UCSD-AML1 (cell line): ENCODE measurements at regions not wholly inside any gene's neighbourhood (a gene's known extent, or its start where the extent isn't known, plus 50 kb on each side); places are given as distances from the start of the nearest gene placed in this dataset.

Experiments used
- DNase-seq: peaks from one replicate; lab custom pipeline; 2025; ENCODE audit not compliant: unreplicated experiment; lab: John Stamatoyannopoulos, UW

GRCh38 chr5:68647743-68648142, 432.2 kb downstream of the PIK3R1 start:
- DNase-seq, result no peak

GRCh38 chr5:68648944-68649857, 433.6 kb downstream of the PIK3R1 start:
- DNase-seq, result no peak

- no peak for DNase-seq
These were observed 437.0 kb downstream of the PIK3R1 start for GRCh38 chr5:68652534-68652965.

- DNase-seq, result no peak
These were observed 437.9 kb downstream of the PIK3R1 start for GRCh38 chr5:68653471-68653870.

GRCh38 chr5:68657055-68657961, 436.5 kb upstream of the SLC30A5 start:
- DNase-seq, result no peak

- DNase-seq, result no peak
These were observed 434.9 kb upstream of the SLC30A5 start for GRCh38 chr5:68658810-68659372.

GRCh38 chr5:68659881-68660280, 433.9 kb upstream of the SLC30A5 start:
- DNase-seq, result no peak

- peak; percentile 21 for DNase-seq
These were observed 432.6 kb upstream of the SLC30A5 start for GRCh38 chr5:68661237-68661636.

GRCh38 chr5:68662804-68663307, 431.0 kb upstream of the SLC30A5 start:
- no peak for DNase-seq

- DNase-seq, result no peak
These were observed 423.8 kb upstream of the SLC30A5 start for GRCh38 chr5:68669864-68670575.

GRCh38 chr5:68673106-68673822, 420.6 kb upstream of the SLC30A5 start:
- DNase-seq, result no peak

- DNase-seq, result no peak
These were observed 420.0 kb upstream of the SLC30A5 start for GRCh38 chr5:68673823-68674180.

- no peak for DNase-seq
These were observed 414.8 kb upstream of the SLC30A5 start for GRCh38 chr5:68679041-68679440.

- no peak for DNase-seq
These were observed 413.4 kb upstream of the SLC30A5 start for GRCh38 chr5:68680366-68680765.

- DNase-seq, result no peak
These were observed 411.9 kb upstream of the SLC30A5 start for GRCh38 chr5:68681929-68682328.

GRCh38 chr5:68682400-68683160, 411.2 kb upstream of the SLC30A5 start:
- DNase-seq, result no peak

GRCh38 chr5:68683632-68684036, 410.2 kb upstream of the SLC30A5 start:
- no peak for DNase-seq

- no peak for DNase-seq
These were observed 408.0 kb upstream of the SLC30A5 start for GRCh38 chr5:68685863-68686262.

GRCh38 chr5:68688547-68688946, 405.3 kb upstream of the SLC30A5 start:
- DNase-seq, result no peak
